GM19324 (cell line): ENCODE measurements at regions not wholly inside any gene's neighbourhood (a gene's known extent, or its start where the extent isn't known, plus 50 kb on each side); places are given as distances from the start of the nearest gene placed in this dataset.

ENCODE experiments used
- ATAC-seq: cut with Tn5 transposase; IDR thresholded peaks from one replicate; pipeline ENCODE4 v1.9.1; 2021; ENCODE audit warnings: mild to moderate bottlenecking, moderate library complexity; ENCODE audit not compliant: unreplicated experiment, low FRiP score

DNA sequence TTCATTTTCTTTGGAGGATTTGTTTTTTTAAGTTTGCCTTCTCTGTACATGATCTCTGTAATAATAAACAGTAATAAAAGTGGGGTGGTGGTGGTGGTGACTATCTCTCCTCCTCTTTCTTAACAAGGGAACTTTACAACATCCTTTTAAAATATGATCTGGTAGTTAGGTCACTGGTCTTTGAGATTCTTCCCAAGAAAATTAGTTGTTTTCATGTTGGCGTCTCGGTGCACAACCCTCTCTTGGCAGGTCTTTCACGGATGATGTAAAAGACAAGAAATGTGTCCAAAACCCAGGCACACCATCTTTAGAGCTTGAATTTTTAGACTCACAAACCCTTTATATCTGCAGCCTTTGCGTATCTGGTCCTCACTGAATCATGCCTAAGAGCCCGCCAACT is 488.5 kb upstream of the TBX3 start:
- no peak for ATAC-seq

DNA sequence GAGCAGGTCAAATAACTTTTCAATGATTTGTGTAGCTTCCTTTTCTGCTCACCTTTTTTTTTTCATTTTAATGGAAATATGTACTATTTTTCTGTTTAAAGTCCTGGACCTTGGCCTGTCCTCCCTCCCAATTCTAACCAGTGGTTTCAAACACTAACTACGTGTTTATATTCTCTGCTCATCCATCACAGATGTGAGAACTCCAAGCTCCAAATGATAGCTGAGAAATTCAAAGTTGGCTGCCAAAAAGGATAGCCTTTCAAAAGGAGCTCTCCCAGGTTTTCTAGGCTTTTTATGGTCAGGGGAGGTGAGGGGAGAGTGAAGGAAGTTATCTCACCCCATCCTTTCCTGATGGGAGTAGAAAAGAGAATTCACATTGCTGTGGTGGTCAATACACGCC is 486.0 kb upstream of the TBX3 start:
- ATAC-seq: no peak

DNA sequence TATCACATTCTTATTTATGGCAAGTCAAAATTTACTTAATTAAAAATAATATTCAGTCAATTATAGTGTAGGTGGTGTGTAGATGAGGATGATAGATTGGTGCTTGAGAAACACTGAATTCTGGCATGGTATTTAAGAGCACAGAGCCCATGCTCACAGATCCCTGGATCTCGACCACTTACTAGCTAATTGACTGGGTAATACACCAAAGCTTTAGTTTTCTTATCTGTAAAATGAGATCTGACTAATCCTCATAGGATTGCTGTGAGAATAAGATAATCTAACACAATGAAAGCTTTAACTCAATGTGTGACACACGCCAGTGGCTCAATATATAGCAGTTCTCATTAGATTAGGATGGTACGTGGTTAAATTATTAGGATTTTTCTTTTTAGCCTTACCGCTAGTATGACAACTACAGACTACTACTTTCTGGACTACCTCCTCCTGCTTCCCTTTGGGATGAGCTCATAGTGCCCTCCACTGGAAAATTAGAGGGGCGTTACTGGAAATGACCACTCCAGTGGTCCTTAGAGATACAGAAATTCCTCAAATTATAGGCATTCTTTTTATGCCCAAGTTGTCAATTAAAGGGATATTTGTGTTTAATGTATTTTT is 482.8 kb upstream of the TBX3 start:
- ATAC-seq: no peak

DNA sequence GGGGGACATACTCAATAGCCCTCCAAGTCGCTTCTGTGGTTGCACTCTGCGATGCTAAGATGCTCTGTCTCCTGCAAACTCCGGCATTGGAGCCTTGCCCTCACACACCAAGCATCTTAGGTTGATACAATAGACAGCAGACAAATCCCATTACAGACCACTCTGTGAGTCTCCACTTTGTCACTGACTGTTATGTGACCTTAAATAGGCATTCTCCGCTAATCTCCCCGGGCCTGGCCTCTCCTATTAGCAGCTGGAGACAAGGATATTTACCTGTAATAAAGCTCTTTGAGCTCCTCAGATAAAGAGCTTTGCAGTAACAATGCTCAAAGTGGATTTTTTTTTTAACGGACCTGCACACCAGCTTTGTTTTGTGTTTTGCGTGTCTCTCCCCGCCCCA is 479.7 kb upstream of the TBX3 start:
- no peak for ATAC-seq

DNA sequence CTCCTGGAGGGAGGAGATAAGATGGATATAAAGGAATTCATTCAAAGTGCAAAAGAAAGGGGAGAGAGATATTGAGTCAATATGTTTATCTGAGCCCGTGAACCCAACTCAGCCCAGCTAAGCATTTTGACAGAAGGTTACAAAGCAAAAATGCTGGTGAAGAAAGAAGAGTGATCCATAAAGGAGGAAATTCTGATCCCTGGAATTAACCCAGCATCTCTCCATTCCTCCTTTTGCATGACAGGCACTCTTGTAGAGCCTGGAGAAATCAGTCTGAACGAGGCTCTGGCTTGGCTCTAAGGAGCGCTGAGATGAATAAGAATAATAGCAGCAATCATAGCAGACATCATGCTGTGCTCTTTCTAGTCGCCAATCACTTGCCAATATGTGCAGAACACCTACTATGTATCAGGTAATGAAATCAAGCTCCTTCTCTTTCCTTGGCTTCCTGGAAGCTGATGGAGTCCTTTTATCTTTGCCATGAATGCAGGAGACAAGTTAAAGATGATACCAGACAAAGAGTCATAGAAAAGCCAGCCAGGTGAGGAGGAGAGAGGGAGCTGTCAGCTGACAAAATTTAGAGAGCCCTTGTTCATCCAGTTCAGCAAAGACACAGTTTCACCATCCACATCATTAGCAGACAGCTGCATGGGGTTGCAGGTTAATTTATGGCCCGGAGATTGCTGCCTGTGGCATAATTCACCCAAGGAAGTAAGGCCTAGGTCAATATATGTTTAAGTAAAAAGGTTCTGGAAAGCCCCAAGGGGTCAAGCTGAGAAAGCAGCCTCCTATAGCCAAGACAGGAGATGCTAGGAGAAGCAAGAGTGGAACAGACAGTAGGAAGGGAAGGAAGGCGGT is 476.5 kb upstream of the TBX3 start:
- ATAC-seq: no peak

DNA sequence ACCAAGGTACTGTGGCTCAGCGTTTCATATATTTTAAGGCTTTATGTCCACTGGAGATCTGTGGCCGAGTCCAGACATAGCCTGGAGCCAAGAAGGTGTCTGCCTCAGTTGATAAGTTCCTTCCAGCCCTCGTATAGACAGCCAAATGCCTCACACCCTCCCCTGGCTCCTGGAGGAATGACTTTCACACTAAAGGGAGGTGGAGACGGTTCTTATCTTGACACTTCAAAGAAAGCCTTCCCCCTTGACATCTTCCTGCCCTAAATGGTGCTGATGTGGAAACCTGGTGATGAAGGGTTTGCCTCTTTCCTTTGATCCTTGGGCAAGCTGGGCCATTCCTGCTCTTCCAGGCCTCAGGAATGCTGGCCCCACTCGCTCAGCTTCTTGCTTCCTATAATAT is 474.8 kb upstream of the TBX3 start:
- no peak for ATAC-seq

DNA sequence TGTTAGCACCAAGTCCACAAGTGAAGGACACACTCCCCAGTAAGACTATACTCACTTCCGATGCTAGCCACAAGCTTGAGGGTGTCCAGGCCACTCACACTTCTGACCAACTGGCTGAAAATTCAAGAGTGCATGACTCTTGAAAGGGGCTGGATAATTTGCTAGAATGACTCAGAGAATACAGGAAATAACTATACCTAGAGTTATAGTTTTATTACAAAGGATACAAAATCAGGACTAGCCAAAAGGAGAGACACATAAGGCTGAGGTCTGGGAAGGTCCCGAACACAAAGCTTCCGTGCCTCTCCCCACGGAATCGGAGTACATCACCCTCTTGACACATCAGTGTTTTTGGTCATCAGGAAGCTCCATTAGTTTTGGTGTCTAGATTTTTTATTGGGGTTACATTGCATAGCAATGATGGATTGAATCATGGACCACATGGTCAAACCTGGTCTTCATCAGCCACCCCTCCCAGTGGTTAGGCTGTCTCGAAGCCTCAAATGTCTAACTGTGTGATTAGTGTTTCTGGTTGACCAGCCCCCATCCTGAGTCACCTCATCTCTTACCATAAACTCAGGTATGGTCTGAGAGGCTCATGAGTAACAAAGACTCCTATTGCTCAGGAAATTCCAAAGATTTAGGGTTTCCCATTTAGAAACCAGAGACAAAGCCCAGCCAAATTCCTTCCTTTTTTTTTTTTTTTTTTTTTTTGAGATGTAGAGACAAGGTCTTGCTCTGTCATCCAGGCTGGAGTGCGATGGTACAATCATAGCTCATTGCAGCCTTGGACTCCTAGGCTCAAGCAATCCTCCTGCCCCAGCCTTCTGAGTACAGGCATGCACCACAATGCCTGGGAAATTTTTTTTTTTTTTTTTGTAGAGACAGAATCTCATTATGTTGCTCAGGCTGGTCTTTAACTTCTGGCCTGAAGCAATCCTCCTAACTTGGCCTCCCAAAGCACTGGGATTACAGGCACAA is 472.0 kb upstream of the TBX3 start:
- no peak for ATAC-seq

DNA sequence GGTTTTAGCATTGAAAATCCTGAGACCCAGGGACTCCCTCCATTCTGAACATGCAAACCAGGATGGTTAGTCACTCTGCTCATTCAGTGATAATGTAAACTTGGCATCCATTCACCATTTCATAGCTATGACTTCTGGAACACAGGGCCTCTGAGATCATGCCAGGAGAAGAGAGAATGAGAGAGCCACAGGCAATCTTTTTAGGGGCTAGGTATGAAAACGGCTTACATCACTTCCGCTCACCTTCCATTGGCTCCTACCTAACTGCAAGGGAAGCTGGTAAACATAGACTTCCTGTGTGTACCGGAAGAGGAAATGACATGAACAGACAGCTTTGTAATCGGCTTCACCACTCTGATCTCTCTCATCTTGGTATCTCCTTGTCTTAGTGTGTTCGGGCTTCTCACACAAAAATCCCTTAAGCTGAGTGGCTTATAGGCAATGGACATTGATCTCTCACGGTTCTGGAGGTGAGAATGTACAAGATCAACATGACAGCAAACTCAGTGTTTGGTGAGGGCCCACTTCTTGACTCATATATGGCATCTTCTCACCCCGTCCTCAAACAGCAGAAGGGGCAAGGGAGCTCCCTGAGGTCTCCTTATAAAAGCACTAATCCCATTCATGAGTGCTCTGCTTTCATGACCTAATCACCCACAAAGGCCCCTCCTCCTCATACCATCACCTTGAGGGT is 465.9 kb upstream of the TBX3 start:
- ATAC-seq: no peak

DNA sequence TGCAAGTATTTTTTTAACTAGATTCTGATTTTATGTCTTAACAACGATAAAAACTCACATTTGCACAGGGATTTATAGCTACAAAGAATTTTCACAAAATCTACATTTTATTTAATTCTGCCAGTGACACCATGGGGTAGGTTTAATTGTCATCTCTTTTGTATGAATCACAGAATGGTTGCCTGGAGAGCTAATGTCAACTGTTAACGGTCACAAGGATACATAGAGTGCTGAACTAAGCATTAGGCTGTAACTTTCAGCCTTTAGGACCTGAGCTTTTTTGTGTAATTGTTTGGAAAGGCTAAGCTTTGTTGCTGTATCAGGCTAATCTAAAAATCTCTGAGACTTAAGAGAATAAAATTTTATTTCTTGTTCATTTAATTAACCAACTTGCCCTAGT is 465.3 kb upstream of the TBX3 start:
- ATAC-seq: no peak

DNA sequence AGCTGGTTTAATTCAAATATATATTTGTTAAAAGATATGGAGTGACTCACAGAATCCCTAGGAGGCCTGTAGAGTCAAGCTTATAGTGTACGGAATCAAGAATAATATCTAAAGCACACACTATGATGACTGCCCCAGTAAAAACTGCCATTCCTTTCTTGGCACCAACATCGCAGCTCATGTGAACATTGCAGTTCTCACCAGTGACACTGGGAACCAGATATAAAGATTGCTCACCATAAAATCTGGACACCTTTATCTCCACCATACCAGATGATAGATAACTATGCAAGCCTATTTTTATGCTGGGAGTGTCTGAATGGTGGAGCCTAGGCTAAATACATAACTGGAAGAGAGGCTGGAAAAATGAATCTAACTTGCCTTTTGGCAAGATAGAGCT is 463.9 kb upstream of the TBX3 start:
- no peak for ATAC-seq

DNA sequence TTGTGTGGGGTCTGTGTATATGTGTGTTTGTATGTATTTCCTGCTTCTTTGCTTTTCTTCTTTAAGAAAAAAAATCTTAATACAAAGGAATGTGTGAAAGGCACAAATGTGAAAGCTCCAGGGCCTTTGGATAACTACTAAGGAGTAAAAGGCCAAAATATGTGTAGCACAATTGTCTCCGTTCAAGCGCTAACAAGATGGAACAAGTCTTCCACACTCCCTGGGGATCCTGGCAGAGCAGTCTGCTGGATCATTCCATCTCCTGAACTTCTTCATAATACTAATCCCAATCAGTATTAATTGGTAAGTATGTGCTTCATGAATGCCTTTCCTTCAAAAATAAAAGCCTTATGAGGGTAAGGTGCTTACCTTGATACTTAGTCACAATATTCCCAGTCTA is 462.5 kb upstream of the TBX3 start:
- ATAC-seq: no peak

DNA sequence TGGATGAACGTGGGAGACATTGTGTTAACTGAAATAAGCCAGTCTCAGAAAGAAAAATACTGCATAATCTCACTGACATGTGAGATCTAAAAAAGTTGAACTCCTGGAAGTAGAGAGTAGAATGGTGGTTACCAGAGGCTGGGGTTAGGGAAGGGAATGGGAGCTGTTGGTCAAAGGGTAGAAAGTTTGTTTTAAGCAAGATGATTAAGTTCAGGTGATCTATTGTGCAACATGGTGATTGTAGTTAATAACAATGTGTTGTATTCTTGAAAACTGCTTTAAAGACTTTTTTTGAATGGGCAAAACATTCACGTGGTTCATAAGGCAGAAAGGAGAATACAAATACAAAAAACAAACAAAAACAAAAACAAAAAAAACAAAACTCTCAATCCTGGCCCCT is 460.4 kb upstream of the TBX3 start:
- ATAC-seq: no peak

DNA sequence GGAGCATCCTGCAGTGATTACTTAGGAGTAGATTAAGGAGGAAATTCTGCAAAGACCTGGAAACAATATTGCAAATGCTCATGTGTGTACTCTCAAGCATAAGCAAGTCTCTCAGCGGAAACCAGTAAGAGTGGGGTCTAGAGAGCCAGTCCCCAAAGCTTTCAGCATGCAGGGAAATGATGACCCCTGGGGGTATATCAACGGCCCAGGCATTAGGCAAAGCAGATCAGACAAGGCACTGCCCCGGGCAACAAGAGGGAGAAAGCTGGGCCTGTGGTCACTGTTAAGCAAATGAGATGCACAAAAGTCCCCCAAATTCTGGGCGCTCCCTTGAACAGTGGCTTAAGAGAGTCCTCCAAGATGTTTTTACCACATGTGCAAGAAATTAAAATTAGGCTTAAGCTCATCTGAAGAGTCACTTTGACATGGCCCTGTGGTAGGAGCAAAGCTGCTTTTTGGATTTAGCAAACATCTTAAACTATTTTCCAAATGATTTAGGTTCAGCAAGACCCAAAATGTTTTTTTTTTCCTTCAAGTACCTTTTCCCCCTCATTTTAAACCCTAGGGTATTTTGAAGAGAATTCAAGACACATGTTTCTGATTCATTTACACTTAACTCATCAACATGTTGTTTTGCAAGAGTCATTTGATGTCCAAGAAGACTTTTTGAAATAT is 457.1 kb upstream of the TBX3 start:
- no peak for ATAC-seq

DNA sequence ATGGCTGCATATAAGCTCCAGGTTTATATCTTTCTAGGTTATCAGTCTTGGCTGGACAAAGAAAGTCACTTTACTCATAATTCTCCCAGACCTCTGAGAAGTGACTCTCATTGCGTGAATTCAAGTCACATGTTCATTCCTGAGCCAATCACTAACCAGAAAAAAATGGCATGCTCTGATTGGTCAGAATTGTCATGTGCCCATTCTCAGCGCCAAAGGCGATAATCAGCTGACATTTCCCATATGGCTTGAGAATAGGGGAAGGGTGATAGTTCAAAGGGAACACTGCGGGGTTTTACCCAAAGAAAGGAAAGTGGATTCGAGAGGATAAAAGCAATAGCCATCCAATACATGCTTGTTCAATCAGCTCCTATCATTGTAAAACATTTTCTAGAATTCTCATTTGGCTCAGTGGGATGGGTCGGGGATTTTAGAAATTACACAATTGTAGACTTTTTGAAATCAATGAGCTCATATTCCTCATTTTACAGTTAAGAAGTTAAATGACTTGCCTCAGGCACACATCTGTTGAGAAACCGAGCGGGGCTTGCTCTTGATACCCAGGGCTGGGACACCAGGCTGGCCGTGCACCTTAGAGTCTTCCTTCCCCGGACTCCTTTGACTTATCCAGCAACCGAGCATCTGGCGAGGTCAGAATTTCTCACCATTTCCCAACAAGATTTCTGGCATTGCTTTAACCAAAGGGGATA is 454.0 kb upstream of the TBX3 start:
- ATAC-seq: no peak

DNA sequence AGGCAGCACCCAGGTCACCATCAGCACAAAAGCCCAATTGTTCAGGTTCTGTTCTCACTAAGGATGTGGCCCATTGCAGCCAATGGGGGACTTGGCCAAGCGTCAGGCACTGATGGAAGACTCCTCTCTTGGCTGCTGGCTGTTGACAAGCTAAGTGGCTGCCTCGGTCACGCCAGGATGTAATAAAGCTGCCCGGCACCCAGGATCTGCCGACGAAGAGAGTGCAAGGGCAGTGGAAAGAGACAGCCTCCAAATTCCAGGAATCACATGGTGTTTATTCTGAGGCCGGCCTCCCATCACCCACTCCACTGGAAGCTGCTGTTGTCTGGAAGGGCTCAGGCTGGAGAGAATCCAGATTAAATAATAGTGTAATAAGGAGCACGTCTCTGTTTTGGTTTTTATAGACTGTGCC is 451.8 kb upstream of the TBX3 start:
- no peak for ATAC-seq

DNA sequence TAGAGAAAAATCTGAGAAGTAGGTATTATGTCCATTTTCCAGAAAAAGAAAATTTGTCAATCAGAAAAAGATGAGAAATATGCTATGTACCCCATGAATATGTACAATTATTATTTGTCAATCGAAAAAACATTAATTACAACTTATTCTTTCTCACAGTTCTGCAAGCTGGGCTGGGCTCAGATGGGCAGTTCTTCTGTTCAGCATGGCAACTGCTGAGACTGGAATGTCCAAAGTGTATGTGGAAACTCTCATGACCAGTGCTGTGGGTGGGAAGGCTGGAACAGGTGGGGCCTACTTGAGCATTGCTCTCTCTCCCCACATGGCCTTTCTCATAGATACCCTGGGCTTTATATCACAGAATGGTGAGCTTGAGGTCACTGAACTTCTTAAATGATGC is 450.3 kb upstream of the TBX3 start:
- no peak for ATAC-seq

DNA sequence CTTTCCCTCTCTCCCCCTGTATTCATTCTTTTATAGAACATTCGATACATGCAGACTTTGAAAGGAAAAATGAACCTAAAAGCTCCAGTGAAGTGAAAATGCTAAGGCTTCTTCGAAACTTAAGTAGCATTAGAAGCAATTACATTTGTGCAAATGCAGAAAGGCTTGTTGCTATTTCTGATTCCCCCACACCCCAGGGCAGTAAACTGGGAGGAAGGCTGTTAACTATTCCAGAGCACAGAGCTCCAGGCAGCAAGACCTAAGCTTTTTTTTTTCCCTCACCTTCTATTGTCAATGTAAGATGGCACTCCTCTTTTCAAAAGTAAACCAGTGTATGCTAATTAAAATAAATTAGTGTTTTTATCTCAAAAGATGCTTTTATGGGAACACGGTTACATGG is 448.9 kb upstream of the TBX3 start:
- no peak for ATAC-seq

DNA sequence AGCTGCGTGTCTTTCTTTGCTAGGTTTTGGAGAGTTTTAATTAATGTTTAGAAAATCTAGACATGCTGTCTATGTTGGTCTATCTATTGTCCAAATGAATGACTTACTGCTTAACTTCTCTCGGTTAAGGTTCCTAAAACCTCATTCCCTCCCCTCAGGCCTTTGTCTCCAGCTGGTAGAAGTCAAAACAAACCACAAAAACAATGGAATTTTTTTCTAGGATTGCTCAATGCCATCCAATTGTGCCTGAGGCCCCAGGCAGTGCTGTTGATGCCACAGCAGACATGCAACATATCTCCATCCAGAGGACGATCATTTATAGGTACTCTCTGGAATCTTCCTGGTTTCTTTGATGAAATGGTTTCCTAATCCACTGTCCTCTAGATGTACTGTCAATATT is 448.2 kb upstream of the TBX3 start:
- ATAC-seq: no peak

DNA sequence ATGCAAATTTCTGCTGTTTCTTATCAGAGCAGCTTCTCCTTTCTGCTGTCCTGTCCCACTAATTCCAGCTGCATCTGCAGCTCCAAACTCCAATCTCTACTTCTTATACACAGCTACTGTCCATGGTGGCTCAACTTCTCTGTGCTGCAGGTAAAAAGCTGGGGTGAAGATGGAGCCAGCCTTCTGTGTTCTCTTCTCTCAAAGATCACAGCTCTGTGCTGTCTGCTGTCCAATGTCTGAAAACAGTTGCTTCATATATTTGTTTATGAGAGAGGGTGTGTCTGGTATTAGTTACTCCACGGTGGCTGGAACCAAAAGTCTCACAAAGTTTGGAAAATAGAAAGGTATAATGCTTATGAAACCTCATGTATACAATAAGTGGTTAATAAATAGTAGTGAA is 445.8 kb upstream of the TBX3 start:
- no peak for ATAC-seq
